GM21390 (cell line): ENCODE measurements at regions not wholly inside any gene's neighbourhood (a gene's known extent, or its start where the extent isn't known, plus 50 kb on each side); places are given as distances from the start of the nearest gene placed in this dataset.
"Not testable (repeated sequence)": the region's sequence is repeated elsewhere in the genome, so short reads cannot be mapped to it uniquely, and the experiment has no call there.

Source experiments
- ATAC-seq: cut with Tn5 transposase; IDR thresholded peaks from one replicate; pipeline ENCODE4 v1.9.1; 2021; ENCODE audit not compliant: unreplicated experiment

- no peak for ATAC-seq
Measured at GRCh38 chr1:194644528-194644927, 1458.1 kb upstream of the B3GALT2 start.

- ATAC-seq = no peak
Measured at GRCh38 chr1:194640322-194640721, 1453.9 kb upstream of the B3GALT2 start.

GRCh38 chr1:194629011-194629410 is 1442.6 kb upstream of the B3GALT2 start:
- no peak for ATAC-seq

GRCh38 chr1:194624833-194625232 is 1438.4 kb upstream of the B3GALT2 start:
- ATAC-seq = no peak

- ATAC-seq = no peak
Measured at GRCh38 chr1:194618101-194618500, 1431.7 kb upstream of the B3GALT2 start.

GRCh38 chr1:194617272-194617671 is 1430.9 kb upstream of the B3GALT2 start:
- not testable (repeated sequence) for ATAC-seq

GRCh38 chr1:194616835-194617234 is 1430.4 kb upstream of the B3GALT2 start:
- ATAC-seq = no peak

GRCh38 chr1:194602184-194602583 is 1415.8 kb upstream of the B3GALT2 start:
- no peak for ATAC-seq

GRCh38 chr1:194600716-194601115 is 1414.3 kb upstream of the B3GALT2 start:
- ATAC-seq = no peak

- no peak for ATAC-seq
Measured at GRCh38 chr1:194598098-194598497, 1411.7 kb upstream of the B3GALT2 start.

- no peak for ATAC-seq
Measured at GRCh38 chr1:194586302-194586701, 1399.9 kb upstream of the B3GALT2 start.

GRCh38 chr1:194584052-194584451 is 1397.6 kb upstream of the B3GALT2 start:
- no peak for ATAC-seq

- ATAC-seq = no peak
Measured at GRCh38 chr1:194570476-194570875, 1384.1 kb upstream of the B3GALT2 start.

GRCh38 chr1:194568610-194569009 is 1382.2 kb upstream of the B3GALT2 start:
- no peak for ATAC-seq

GRCh38 chr1:194548071-194548470 is 1361.7 kb upstream of the B3GALT2 start:
- no peak for ATAC-seq

- no peak for ATAC-seq
Measured at GRCh38 chr1:194544012-194544411, 1357.6 kb upstream of the B3GALT2 start.

GRCh38 chr1:194538453-194538852 is 1352.0 kb upstream of the B3GALT2 start:
- ATAC-seq = no peak

GRCh38 chr1:194537521-194537920 is 1351.1 kb upstream of the B3GALT2 start:
- ATAC-seq = no peak

- no peak for ATAC-seq
Measured at GRCh38 chr1:194535369-194535768, 1349.0 kb upstream of the B3GALT2 start.

- ATAC-seq = no peak
Measured at GRCh38 chr1:194534784-194535183, 1348.4 kb upstream of the B3GALT2 start.

GRCh38 chr1:194533641-194534040 is 1347.2 kb upstream of the B3GALT2 start:
- no peak for ATAC-seq

- no peak for ATAC-seq
Measured at GRCh38 chr1:194517567-194517966, 1331.2 kb upstream of the B3GALT2 start.

- ATAC-seq = no peak
Measured at GRCh38 chr1:194515916-194516315, 1329.5 kb upstream of the B3GALT2 start.

GRCh38 chr1:194512957-194513356 is 1326.5 kb upstream of the B3GALT2 start:
- ATAC-seq = no peak
